ENCODE measurements at regions not wholly inside any gene's neighbourhood (a gene's known extent, or its start where the extent isn't known, plus 50 kb on each side); places are given as distances from the start of the nearest gene placed in this dataset.

DNA sequence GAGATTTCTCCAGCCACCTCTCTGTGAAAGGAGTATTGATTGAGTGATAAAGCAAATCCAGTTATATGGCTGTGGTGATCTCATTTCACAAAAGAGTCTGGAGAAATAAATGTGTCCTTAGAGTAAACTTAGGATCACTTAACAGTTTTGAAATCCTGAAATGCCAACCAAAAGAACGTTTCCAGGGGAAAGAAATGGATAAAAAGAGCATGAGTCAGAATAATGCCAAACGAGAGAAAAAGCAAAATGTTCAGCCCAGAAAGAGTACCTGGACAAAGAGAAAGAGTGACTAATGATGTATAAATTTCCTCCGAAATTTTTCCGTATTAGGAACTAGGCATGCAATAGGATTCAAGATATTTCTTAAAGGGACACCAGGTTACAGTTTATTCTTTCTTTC lies 463.1 kb upstream of the CDH10 start:
- no peak overlapping the region for H3K4me3 ChIP-seq (ENCODE audit: extremely low read depth in 1 of 4, insufficient read depth in 2 of 4, low read depth in 3 of 4, low read length in 4 of 4)
- no peak for DNase-seq (ENCODE audit: low read depth in 1 of 2, low spot score in 2 of 2)
- WGBS, 2 experiments (ENCODE audit: extremely low coverage in 1 of 2, insufficient coverage in 1 of 2, insufficient read length in 1 of 2, insufficient replicate concordance in 2 of 2, low coverage in 1 of 2, low lambda C conversion rate in 2 of 2, missing lambda C conversion rate in 1 of 2) = 84% methylated on average over 4 of the region's 4 CpGs; no CpG with 5 or more reads in 1 of the 2 experiments
- no peaks in the 10 kb centered on the region for H3K36me3 ChIP-seq (ENCODE audit: control insufficient read depth in 2 of 4, insufficient read depth in 4 of 4, low read length in 3 of 4)
- no peak overlapping the region for H2BK20ac ChIP-seq (ENCODE audit: low read length)
- H3K56ac ChIP-seq (replicated peaks; ENCODE audit: insufficient read length, low read depth, low read length) = no peak overlapping the region
- H2BK120ac ChIP-seq (replicated peaks; ENCODE audit: low read depth, low read length) = no peak overlapping the region
- no peak overlapping the region for H2BK12ac ChIP-seq (ENCODE audit: low read depth, low read length)
- no peak overlapping the region for H4K8ac ChIP-seq (ENCODE audit: extremely low read depth, insufficient read depth, low read length)
- H2BK5ac ChIP-seq (ENCODE audit: low read depth, low read length) = no peak overlapping the region
- H3K14ac ChIP-seq (ENCODE audit: insufficient read length) = no peak overlapping the region
- no peak overlapping the region for H3K4me2 ChIP-seq (ENCODE audit: insufficient read depth in 1 of 2, low read depth in 2 of 2, low read length in 2 of 2)
- H3K23ac ChIP-seq (ENCODE audit: insufficient read length) = no peak overlapping the region
- no peaks in the 10 kb centered on the region for H4K20me1 ChIP-seq (replicated peaks in 1 of 2; ENCODE audit: control insufficient read depth in 1 of 2, insufficient read depth in 2 of 2, low read length in 2 of 2)
- H3K23me2 ChIP-seq (ENCODE audit: low read depth, low read length) = no peaks in the 10 kb centered on the region
- H2AK5ac ChIP-seq (ENCODE audit: low read depth, low read length) = no peak overlapping the region
- H4K5ac ChIP-seq (ENCODE audit: insufficient read length, low read depth, low read length) = no peak overlapping the region
- ChIA-PET CTCF (ENCODE audit: partially characterized antibody) (no interaction called here), POLR2A (ENCODE audit: partially characterized antibody) (no interaction called here)
- no peak overlapping the region for H3K4ac ChIP-seq (replicated peaks; ENCODE audit: insufficient read length, low read depth, low read length)
- no peak for FAIRE-seq
- H3K27me3 ChIP-seq (replicated peaks in 1 of 4; ENCODE audit: control insufficient read depth in 3 of 4, extremely low read depth in 1 of 4, insufficient read depth in 3 of 4, low read length in 3 of 4) = no peaks in the 10 kb centered on the region
- no peak overlapping the region for H3K9ac ChIP-seq (replicated peaks in 1 of 4; ENCODE audit: extremely low read depth in 1 of 4, low read depth in 3 of 4, low read length in 3 of 4)
- no peak overlapping the region for H3K27ac ChIP-seq (ENCODE audit: low read depth, low read length)
- no peak for TF ChIP-seq CBX8 (IDR thresholded peaks at IDR 0.05; ENCODE audit: borderline replicate concordance, low read depth, low read length)
- no peak overlapping the region for H2BK15ac ChIP-seq (ENCODE audit: low read length)
- no peak overlapping the region for H2AFZ ChIP-seq (ENCODE audit: low read length)
- H3K79me1 ChIP-seq (ENCODE audit: low read depth, low read length) = no peaks in the 10 kb centered on the region
- peaks cover 0 to 4% (median 0%) of the 10 kb centered on the region in 4 experiments; a peak in 1 of 7 replicates for H3K4me1 ChIP-seq (replicated peaks in 1 of 4; ENCODE audit: control insufficient read depth in 3 of 4, insufficient read depth in 4 of 4, low read length in 3 of 4)
- H4K91ac ChIP-seq (replicated peaks; ENCODE audit: insufficient read length, low read length) = no peak overlapping the region
- H3K9me3 ChIP-seq (ENCODE audit: insufficient read depth in 2 of 2, low read depth in 1 of 2, low read length in 1 of 2) = no peaks in the 10 kb centered on the region
- no peak overlapping the region for H3K18ac ChIP-seq (ENCODE audit: extremely low read depth, low read length)
- no peaks in the 10 kb centered on the region for H3K79me2 ChIP-seq (ENCODE audit: control insufficient read depth in 1 of 2, insufficient read depth in 2 of 2, low read length in 2 of 2)

Measured in H1 (cell line).